ENCODE measurements at regions not wholly inside any gene's neighbourhood (a gene's known extent, or its start where the extent isn't known, plus 50 kb on each side); places are given as distances from the start of the nearest gene placed in this dataset.

- TF ChIP-seq CTCF (IDR thresholded peaks at IDR 0.05) = no peak
These were observed 123.7 kb upstream of the TLR3 start for GRCh38 chr4:185945252-185945651.

- no peak for TF ChIP-seq CTCF (IDR thresholded peaks at IDR 0.05)
These were observed 123.0 kb upstream of the TLR3 start for GRCh38 chr4:185945906-185946305.

- TF ChIP-seq CTCF (IDR thresholded peaks at IDR 0.05) = no peak
These were observed 118.1 kb upstream of the TLR3 start for GRCh38 chr4:185950891-185951290.

- no peak for TF ChIP-seq CTCF (IDR thresholded peaks at IDR 0.05)
These were observed 113.7 kb upstream of the TLR3 start for GRCh38 chr4:185955151-185955770.

GRCh38 chr4:185955826-185956543 lies 113.0 kb upstream of the TLR3 start:
- no peak for TF ChIP-seq CTCF (IDR thresholded peaks at IDR 0.05)

- TF ChIP-seq CTCF (IDR thresholded peaks at IDR 0.05) = no peak
These were observed 112.4 kb upstream of the TLR3 start for GRCh38 chr4:185956544-185956940.

- no peak for TF ChIP-seq CTCF (IDR thresholded peaks at IDR 0.05)
These were observed 110.7 kb upstream of the TLR3 start for GRCh38 chr4:185958094-185958747.
